GM10266 (cell line): ENCODE measurements at regions not wholly inside any gene's neighbourhood (a gene's known extent, or its start where the extent isn't known, plus 50 kb on each side); places are given as distances from the start of the nearest gene placed in this dataset.

ENCODE experiments used
- DNase-seq: peaks from one replicate; pipeline ENCODE4 v3.0.0; 2012; ENCODE audit errors: extremely low spot score
- CTCF ChIP-seq: IDR thresholded peaks from 2 replicates; pipeline ENCODE4 v1.5.1; 2012; ENCODE audit warnings: mild to moderate bottlenecking, low read depth; ENCODE audit not compliant: control insufficient read depth, insufficient read depth; ENCODE audit errors: missing control alignments

- no peak for DNase-seq
- no peak for TF ChIP-seq CTCF
These were observed 442.4 kb upstream of the BOD1L1 start for GRCh38 chr4:14069886-14070285.

- DNase-seq = no peak
These were observed 442.9 kb upstream of the BOD1L1 start for GRCh38 chr4:14070289-14070880.

GRCh38 chr4:14072506-14072905, 445.0 kb upstream of the BOD1L1 start:
- DNase-seq = no peak
- no peak for TF ChIP-seq CTCF

More at GRCh38 chr4:14070289-14070880, 442.9 kb upstream of the BOD1L1 start:
- no peak for TF ChIP-seq CTCF

GRCh38 chr4:14076776-14077175, 449.3 kb upstream of the BOD1L1 start:
- no peak for TF ChIP-seq CTCF
- DNase-seq = no peak

GRCh38 chr4:14078326-14078725, 450.8 kb upstream of the BOD1L1 start:
- no peak for DNase-seq

GRCh38 chr4:14079601-14080000, 452.1 kb upstream of the BOD1L1 start:
- no peak for DNase-seq
- TF ChIP-seq CTCF = no peak

More at GRCh38 chr4:14078326-14078725, 450.8 kb upstream of the BOD1L1 start:
- TF ChIP-seq CTCF = no peak

GRCh38 chr4:14083150-14083549, 455.6 kb upstream of the BOD1L1 start:
- DNase-seq = no peak
- no peak for TF ChIP-seq CTCF
